ENCODE measurements at regions not wholly inside any gene's neighbourhood (a gene's known extent, or its start where the extent isn't known, plus 50 kb on each side); places are given as distances from the start of the nearest gene placed in this dataset.

DNA sequence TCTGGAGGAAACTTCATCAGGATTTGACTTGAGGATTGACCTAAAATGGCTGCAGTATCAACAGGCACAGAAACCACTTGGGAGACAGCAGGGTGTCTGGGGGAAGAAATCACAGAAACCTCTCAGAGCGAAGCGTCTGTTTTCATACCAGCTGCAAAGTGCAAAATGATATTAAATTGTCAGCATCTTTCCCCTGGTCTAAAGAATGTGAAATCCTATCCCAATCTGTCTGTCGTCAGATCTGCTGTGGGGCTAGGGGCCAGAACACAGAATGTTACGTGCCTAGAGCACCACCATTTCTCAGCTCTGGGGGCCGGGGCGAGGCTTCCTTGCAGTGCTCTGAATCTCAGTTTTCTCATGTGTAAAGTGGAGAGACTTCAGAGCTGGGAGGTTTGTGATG is 54.1 kb upstream of the MYCN start:
- no peak for DNase-seq (ENCODE audit: low read depth)
- in situ Hi-C loops (cut with HindIII; ENCODE audit: low sequenced_read_pairs): no loop called here
- H3K4me3 ChIP-seq (ENCODE audit: low read depth, low read length): no peak overlapping the region
- TF ChIP-seq CTCF (IDR thresholded peaks at IDR 0.05; ENCODE audit: low read depth, low read length, missing control alignments): no peak

DNA sequence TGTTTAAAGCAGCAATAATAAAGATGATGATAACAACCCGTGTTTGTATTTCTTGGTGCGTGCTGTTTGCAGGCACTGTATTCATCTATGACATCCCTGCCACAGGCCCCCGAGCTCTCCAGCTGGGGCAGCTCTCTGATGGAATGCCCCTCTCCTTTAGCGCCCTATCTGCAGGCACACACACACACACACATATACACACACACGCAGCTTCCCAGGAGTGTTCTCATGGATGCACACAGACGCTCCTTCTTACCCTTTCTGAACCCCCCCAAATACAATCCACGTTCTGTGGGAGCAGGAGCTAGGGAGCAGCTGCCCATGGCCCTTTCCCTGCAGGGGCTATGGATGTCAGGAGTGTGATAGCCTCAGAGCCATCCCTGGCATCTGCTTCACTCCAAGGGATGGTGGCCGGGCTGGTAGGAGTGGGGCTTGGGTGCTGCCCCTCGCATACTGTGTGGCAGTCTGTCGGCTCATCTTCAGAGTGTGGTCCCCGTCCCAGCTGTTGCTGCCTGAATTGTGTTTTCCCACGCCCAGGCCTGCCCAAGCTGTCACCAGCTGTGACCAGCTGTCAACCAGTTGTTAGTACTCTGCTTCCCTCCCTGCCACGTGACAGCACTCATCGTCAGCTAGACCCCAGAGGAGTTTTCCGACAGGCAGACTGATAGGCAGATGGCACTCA is 50.8 kb upstream of the MYCN start:
- no peak for DNase-seq (ENCODE audit: low read depth)
- H3K4me3 ChIP-seq (ENCODE audit: low read depth, low read length): no peak overlapping the region
- no peak for TF ChIP-seq CTCF (IDR thresholded peaks at IDR 0.05; ENCODE audit: low read depth, low read length, missing control alignments)
- in situ Hi-C loops (cut with HindIII; ENCODE audit: low sequenced_read_pairs): no loop called here

DNA sequence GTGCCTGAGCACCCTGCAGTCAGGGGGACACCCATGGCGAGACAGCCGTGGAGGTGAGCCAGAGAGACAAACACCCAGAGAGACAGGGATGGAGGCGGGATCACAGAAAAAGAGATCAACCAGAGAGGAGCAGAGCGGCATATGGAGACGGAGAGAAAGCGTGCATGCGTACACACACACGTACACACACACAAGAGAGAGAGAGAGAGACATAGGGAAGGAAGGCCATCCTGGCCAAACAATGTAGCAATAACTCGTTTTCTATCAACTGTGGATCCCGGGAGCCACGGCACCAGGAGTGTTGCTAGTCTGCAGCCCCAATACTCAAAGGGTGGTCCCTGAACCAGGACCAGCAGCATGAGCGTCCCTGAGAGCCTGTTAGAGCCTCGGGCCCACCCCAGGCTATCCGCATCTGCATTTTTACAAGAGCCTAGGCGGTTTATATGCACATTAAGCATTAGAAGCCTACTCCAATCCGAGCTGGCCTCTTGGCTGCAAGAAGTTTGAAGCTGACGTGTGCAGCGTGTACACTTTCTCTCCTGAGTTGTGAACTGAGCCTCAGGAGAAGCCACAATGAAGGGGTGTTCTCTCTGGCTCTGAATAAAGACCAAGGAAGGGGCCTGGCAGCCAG is 50.1 kb upstream of the MYCN start:
- no peak overlapping the region for H3K4me3 ChIP-seq (ENCODE audit: low read depth, low read length)
- DNase-seq (ENCODE audit: low read depth): no peak
- in situ Hi-C loops (cut with HindIII; ENCODE audit: low sequenced_read_pairs): no loop called here
- no peak for TF ChIP-seq CTCF (IDR thresholded peaks at IDR 0.05; ENCODE audit: low read depth, low read length, missing control alignments)

All from astrocyte of the cerebellum (primary cell).